ENCODE measurements at regions not wholly inside any gene's neighbourhood (a gene's known extent, or its start where the extent isn't known, plus 50 kb on each side); places are given as distances from the start of the nearest gene placed in this dataset.

DNA sequence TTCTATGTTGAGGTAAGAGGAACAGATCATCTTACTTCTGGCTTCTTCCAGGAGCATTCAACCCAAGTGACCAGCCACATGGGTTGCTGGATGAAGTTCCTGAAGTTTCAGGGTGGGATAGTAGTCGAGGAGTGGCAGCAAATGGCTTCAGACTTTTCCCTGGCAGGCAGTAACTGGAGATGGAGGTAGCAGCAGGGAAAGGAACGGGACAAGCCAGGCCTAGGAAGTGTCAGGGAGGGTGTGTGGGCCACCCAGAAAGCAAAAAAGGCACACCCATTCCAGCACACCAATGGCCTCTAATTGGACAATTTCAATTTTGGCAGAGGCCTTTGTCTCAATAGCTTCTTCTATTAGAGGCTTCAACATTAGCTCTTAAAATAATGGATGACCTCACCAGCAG, 498.6 kb upstream of the ATP11B start:
- TF ChIP-seq, protein P1, sequence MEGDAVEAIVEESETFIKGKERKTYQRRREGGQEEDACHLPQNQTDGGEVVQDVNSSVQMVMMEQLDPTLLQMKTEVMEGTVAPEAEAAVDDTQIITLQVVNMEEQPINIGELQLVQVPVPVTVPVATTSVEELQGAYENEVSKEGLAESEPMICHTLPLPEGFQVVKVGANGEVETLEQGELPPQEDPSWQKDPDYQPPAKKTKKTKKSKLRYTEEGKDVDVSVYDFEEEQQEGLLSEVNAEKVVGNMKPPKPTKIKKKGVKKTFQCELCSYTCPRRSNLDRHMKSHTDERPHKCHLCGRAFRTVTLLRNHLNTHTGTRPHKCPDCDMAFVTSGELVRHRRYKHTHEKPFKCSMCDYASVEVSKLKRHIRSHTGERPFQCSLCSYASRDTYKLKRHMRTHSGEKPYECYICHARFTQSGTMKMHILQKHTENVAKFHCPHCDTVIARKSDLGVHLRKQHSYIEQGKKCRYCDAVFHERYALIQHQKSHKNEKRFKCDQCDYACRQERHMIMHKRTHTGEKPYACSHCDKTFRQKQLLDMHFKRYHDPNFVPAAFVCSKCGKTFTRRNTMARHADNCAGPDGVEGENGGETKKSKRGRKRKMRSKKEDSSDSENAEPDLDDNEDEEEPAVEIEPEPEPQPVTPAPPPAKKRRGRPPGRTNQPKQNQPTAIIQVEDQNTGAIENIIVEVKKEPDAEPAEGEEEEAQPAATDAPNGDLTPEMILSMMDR (IDR thresholded peaks at IDR 0.05) = no peak
- no peak for TF ChIP-seq POLR2A (IDR thresholded peaks at IDR 0.05)

Measured in testis (tissue), 2 donors.